ENCODE measurements at regions not wholly inside any gene's neighbourhood (a gene's known extent, or its start where the extent isn't known, plus 50 kb on each side); places are given as distances from the start of the nearest gene placed in this dataset.

- Histone ChIP-seq H3K9me3 (ENCODE audit: control insufficient read depth, insufficient read depth, low read length) (peaks cover 3% of the 10 kb centered on the region; the same call in 1 of the 2 replicates), H3F3A (ENCODE audit: control insufficient read depth, insufficient read depth) (no peaks in the 10 kb centered on the region), H3K79me2 (ENCODE audit: control insufficient read depth, low read length) (no peaks in the 10 kb centered on the region), H3K4me3 (ENCODE audit: low read length) (no peak overlapping the region), H3K36me3 (ENCODE audit: control insufficient read depth, low read length) (no peaks in the 10 kb centered on the region), H3K27ac (ENCODE audit: low read depth, low read length) (no peak overlapping the region), H3K4me1 (ENCODE audit: control insufficient read depth, low read length) (no peaks in the 10 kb centered on the region), H3K9me2 (replicated peaks; ENCODE audit: control insufficient read depth, low read length) (no peaks in the 10 kb centered on the region), H3K4me2 (ENCODE audit: low read length) (no peak overlapping the region), H3K27me3 (ENCODE audit: control insufficient read depth, low read length) (no peaks in the 10 kb centered on the region), H4K20me1 (ENCODE audit: control insufficient read depth, insufficient read depth, low read depth, low read length) (no peaks in the 10 kb centered on the region)
- TF ChIP-seq EZH2phosphoT487 (IDR thresholded peaks at IDR 0.05; ENCODE audit: borderline replicate concordance, low read length), result no peak
- no peak for TF ChIP-seq CTCF (IDR thresholded peaks at IDR 0.05; ENCODE audit: low read depth, low read length, poor library complexity, severe bottlenecking)
These were observed 155.9 kb upstream of the SPATS2L start for GRCh38 chr2:200150411-200151086.

GRCh38 chr2:200155652-200156051 is 150.8 kb upstream of the SPATS2L start:
- no peaks in the 10 kb centered on the region for H4K20me1 ChIP-seq (ENCODE audit: control insufficient read depth, insufficient read depth, low read depth, low read length)
- H3K27ac ChIP-seq (ENCODE audit: low read depth, low read length), result no peak overlapping the region
- no peaks in the 10 kb centered on the region for H3K36me3 ChIP-seq (ENCODE audit: control insufficient read depth, low read length)
- no peak overlapping the region for H3K4me3 ChIP-seq (ENCODE audit: low read length)
- no peak overlapping the region for H3K4me2 ChIP-seq (ENCODE audit: low read length)
- no peaks in the 10 kb centered on the region for H3F3A ChIP-seq (ENCODE audit: control insufficient read depth, insufficient read depth)
- TF ChIP-seq CTCF (IDR thresholded peaks at IDR 0.05; ENCODE audit: low read depth, low read length, poor library complexity, severe bottlenecking), result no peak
- no peak for TF ChIP-seq EZH2phosphoT487 (IDR thresholded peaks at IDR 0.05; ENCODE audit: borderline replicate concordance, low read length)
- H3K4me1 ChIP-seq (ENCODE audit: control insufficient read depth, low read length), result no peaks in the 10 kb centered on the region
- H3K27me3 ChIP-seq (ENCODE audit: control insufficient read depth, low read length), result no peaks in the 10 kb centered on the region
- peaks cover 3% of the 10 kb centered on the region; the same call in 1 of the 2 replicates for H3K9me3 ChIP-seq (ENCODE audit: control insufficient read depth, insufficient read depth, low read length)
- H3K79me2 ChIP-seq (ENCODE audit: control insufficient read depth, low read length), result no peaks in the 10 kb centered on the region
- H3K9me2 ChIP-seq (replicated peaks; ENCODE audit: control insufficient read depth, low read length), result no peaks in the 10 kb centered on the region

GRCh38 chr2:200156166-200156835 is 150.2 kb upstream of the SPATS2L start:
- Histone ChIP-seq H3F3A (ENCODE audit: control insufficient read depth, insufficient read depth) (no peaks in the 10 kb centered on the region), H3K27me3 (ENCODE audit: control insufficient read depth, low read length) (no peaks in the 10 kb centered on the region), H3K4me1 (ENCODE audit: control insufficient read depth, low read length) (no peaks in the 10 kb centered on the region), H3K4me3 (ENCODE audit: low read length) (no peak overlapping the region), H3K9me2 (replicated peaks; ENCODE audit: control insufficient read depth, low read length) (no peaks in the 10 kb centered on the region), H4K20me1 (ENCODE audit: control insufficient read depth, insufficient read depth, low read depth, low read length) (no peaks in the 10 kb centered on the region), H3K79me2 (ENCODE audit: control insufficient read depth, low read length) (no peaks in the 10 kb centered on the region), H3K9me3 (ENCODE audit: control insufficient read depth, insufficient read depth, low read length) (no peaks in the 10 kb centered on the region), H3K27ac (ENCODE audit: low read depth, low read length) (no peak overlapping the region), H3K36me3 (ENCODE audit: control insufficient read depth, low read length) (no peaks in the 10 kb centered on the region), H3K4me2 (ENCODE audit: low read length) (no peak overlapping the region)
- TF ChIP-seq EZH2phosphoT487 (IDR thresholded peaks at IDR 0.05; ENCODE audit: borderline replicate concordance, low read length), result no peak
- TF ChIP-seq CTCF (IDR thresholded peaks at IDR 0.05; ENCODE audit: low read depth, low read length, poor library complexity, severe bottlenecking), result no peak

Measured in DOHH2 (cell line).